ENCODE measurements at regions not wholly inside any gene's neighbourhood (a gene's known extent, or its start where the extent isn't known, plus 50 kb on each side); places are given as distances from the start of the nearest gene placed in this dataset.

DNA sequence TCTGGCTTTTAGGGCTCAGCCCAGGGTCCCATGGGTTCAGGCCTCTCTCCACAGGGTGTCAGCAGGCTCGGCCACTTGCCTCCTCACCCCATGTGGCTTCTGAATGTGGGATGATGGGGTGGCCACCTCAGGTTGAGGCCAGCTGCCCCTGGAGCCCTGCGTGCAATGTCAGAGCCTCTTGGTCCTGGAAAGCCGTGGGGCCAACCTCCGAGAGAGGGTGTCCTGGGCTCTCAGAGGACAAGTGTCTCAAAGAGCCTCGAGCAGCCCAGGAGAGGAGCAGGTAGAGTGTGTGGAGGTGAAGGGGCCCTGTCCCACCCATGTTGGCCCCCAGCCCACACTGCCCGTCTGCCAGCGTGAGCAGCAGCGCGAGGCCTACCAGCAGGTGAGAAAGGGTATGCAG is 86.0 kb downstream of the PLXNA1 start:
- no peak overlapping the region for H3K4me3 ChIP-seq (ENCODE audit: control extremely low read depth in 1 of 5, extremely low read depth in 1 of 5, insufficient read depth in 1 of 5, low read depth in 2 of 5, low read length in 4 of 5)
- H2AFZ ChIP-seq (ENCODE audit: insufficient read depth, low read depth, low read length, poor library complexity, severe bottlenecking) = no peak overlapping the region
- Mint-ChIP-seq H3K9me3 (ENCODE audit: insufficient read depth) (no peaks in the 10 kb centered on the region), H3K27ac (no peak overlapping the region), H3K27me3 (peaks cover 57% of the 10 kb centered on the region), H3K4me3 (no peak overlapping the region), H3K4me1 (no peaks in the 10 kb centered on the region)
- ChIA-PET CTCF (no interaction called here), POLR2A (no interaction called here)
- no peaks in the 10 kb centered on the region for H3K36me3 ChIP-seq (replicated peaks in 1 of 2; ENCODE audit: control extremely low read depth in 1 of 2, control insufficient read depth in 1 of 2, extremely low read depth in 1 of 2, insufficient read depth in 2 of 2, low read length in 1 of 2)
- DNase-seq = no peak
- intact Hi-C loops (cut with micrococcal nuclease) = no loop called here
- peaks cover 0 to 3% (median 0%) of the 10 kb centered on the region in 3 donors for H3K9me3 ChIP-seq (ENCODE audit: control extremely low read depth in 1 of 3, control insufficient read depth in 2 of 3, insufficient read depth in 1 of 3, low read length in 2 of 3)
- H3K4me2 ChIP-seq (replicated peaks; ENCODE audit: low read depth, low read length, poor library complexity, severe bottlenecking) = no peak overlapping the region
- ATAC-seq (ENCODE audit: low read depth) = no peak
- no peak overlapping the region for H3K9ac ChIP-seq (ENCODE audit: low read length)
- no peaks in the 10 kb centered on the region for H3K79me2 ChIP-seq (ENCODE audit: control insufficient read depth, insufficient read depth, low read length)
- H3K27me3 ChIP-seq (replicated peaks in 1 of 4; ENCODE audit: control extremely low read depth in 1 of 4, control insufficient read depth in 3 of 4, insufficient read depth in 4 of 4, low read length in 3 of 4) = peaks cover 0 to 40% (median 0%) of the 10 kb centered on the region in 4 experiments
- no peak overlapping the region for H3K27ac ChIP-seq (ENCODE audit: low read length in 2 of 2)
- 94% methylated on average over 9 of the region's 9 CpGs for WGBS (ENCODE audit: insufficient coverage)
- no peaks in the 10 kb centered on the region for H3K4me1 ChIP-seq (ENCODE audit: control insufficient read depth in 2 of 2, insufficient read depth in 2 of 2, low read length in 2 of 2)
- TF ChIP-seq EZH2 (IDR thresholded peaks at IDR 0.05; ENCODE audit: borderline replicate concordance, insufficient read depth, low read depth, low read length, poor library complexity, severe bottlenecking) = no peak
- TF ChIP-seq, protein P1, sequence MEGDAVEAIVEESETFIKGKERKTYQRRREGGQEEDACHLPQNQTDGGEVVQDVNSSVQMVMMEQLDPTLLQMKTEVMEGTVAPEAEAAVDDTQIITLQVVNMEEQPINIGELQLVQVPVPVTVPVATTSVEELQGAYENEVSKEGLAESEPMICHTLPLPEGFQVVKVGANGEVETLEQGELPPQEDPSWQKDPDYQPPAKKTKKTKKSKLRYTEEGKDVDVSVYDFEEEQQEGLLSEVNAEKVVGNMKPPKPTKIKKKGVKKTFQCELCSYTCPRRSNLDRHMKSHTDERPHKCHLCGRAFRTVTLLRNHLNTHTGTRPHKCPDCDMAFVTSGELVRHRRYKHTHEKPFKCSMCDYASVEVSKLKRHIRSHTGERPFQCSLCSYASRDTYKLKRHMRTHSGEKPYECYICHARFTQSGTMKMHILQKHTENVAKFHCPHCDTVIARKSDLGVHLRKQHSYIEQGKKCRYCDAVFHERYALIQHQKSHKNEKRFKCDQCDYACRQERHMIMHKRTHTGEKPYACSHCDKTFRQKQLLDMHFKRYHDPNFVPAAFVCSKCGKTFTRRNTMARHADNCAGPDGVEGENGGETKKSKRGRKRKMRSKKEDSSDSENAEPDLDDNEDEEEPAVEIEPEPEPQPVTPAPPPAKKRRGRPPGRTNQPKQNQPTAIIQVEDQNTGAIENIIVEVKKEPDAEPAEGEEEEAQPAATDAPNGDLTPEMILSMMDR (IDR thresholded peaks at IDR 0.05) = no peak
- no peaks in the 10 kb centered on the region for H4K20me1 ChIP-seq (ENCODE audit: control insufficient read depth, insufficient read depth, low read length, poor library complexity, severe bottlenecking)

DNA sequence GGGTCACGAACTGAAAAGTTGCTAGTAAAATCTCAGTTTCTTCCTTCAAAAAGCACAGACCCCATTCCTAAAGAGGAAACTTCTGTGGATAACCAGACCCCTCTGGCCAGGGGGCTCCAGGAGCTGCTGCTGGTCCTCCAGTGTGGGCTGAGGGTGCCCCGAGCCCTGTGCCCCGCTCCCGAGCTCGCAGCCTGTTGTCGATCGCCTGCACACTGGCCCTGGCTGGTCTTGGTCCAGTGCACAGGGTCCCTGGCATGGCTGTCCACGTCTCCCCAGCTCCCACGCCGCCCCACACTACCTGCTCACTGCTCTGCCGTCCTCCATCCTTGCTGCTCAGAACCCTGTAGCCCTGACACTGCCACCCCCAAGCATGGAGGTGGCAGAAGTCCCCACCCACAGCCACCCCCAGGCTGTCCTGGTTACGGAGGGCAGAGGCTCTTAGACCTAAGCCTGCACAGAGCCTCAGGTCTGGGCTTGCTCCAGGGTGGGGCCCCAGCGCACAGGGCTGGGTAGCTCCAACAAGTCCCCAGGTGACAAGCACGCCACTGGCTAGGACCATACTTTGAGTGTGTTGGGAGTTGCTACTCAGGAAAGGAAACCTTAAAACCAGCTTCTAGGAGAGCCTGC is 87.0 kb downstream of the PLXNA1 start:
- H3K9ac ChIP-seq (ENCODE audit: low read length) = no peak overlapping the region
- no peak overlapping the region for H3K4me2 ChIP-seq (replicated peaks; ENCODE audit: low read depth, low read length, poor library complexity, severe bottlenecking)
- H3K27ac ChIP-seq (ENCODE audit: low read length in 2 of 2) = no peak overlapping the region
- H3K4me3 Mint-ChIP-seq = no peak overlapping the region
- peaks cover 0 to 31% (median 0%) of the 10 kb centered on the region in 4 experiments for H3K27me3 ChIP-seq (replicated peaks in 1 of 4; ENCODE audit: control extremely low read depth in 1 of 4, control insufficient read depth in 3 of 4, insufficient read depth in 4 of 4, low read length in 3 of 4)
- peaks cover 8% of the 10 kb centered on the region for H3K4me1 Mint-ChIP-seq
- no peak for TF ChIP-seq EZH2 (IDR thresholded peaks at IDR 0.05; ENCODE audit: borderline replicate concordance, insufficient read depth, low read depth, low read length, poor library complexity, severe bottlenecking)
- TF ChIP-seq, protein P1 (IDR thresholded peaks at IDR 0.05) = no peak
- H3K27ac Mint-ChIP-seq = no peak overlapping the region
- no peak overlapping the region for H3K4me3 ChIP-seq (ENCODE audit: control extremely low read depth in 1 of 5, extremely low read depth in 1 of 5, insufficient read depth in 1 of 5, low read depth in 2 of 5, low read length in 4 of 5)
- CTCF ChIA-PET = no interaction called here
- peaks cover 0 to 11% (median 2%) of the 10 kb centered on the region in 3 donors for H3K9me3 ChIP-seq (ENCODE audit: control extremely low read depth in 1 of 3, control insufficient read depth in 2 of 3, insufficient read depth in 1 of 3, low read length in 2 of 3)
- 88% methylated on average over 14 of the region's 14 CpGs for WGBS (ENCODE audit: insufficient coverage)
- no peaks in the 10 kb centered on the region for H4K20me1 ChIP-seq (ENCODE audit: control insufficient read depth, insufficient read depth, low read length, poor library complexity, severe bottlenecking)
- no peaks in the 10 kb centered on the region for H3K36me3 ChIP-seq (replicated peaks in 1 of 2; ENCODE audit: control extremely low read depth in 1 of 2, control insufficient read depth in 1 of 2, extremely low read depth in 1 of 2, insufficient read depth in 2 of 2, low read length in 1 of 2)
- H3K9me3 Mint-ChIP-seq (ENCODE audit: insufficient read depth) = peaks cover 2% of the 10 kb centered on the region
- peaks cover 0 to 8% of the 10 kb centered on the region in 2 donors for H3K4me1 ChIP-seq (ENCODE audit: control insufficient read depth in 2 of 2, insufficient read depth in 2 of 2, low read length in 2 of 2)
- peaks cover 50% of the 10 kb centered on the region for H3K27me3 Mint-ChIP-seq
- POLR2A ChIA-PET = no interaction called here
- H3K79me2 ChIP-seq (ENCODE audit: control insufficient read depth, insufficient read depth, low read length) = no peaks in the 10 kb centered on the region
- H2AFZ ChIP-seq (ENCODE audit: insufficient read depth, low read depth, low read length, poor library complexity, severe bottlenecking) = no peak overlapping the region
- ATAC-seq (ENCODE audit: low read depth) (no peak), DNase-seq (no peak)
- intact Hi-C loops (cut with micrococcal nuclease) = no loop called here
